HG03045 (cell line): ENCODE measurements at regions not wholly inside any gene's neighbourhood (a gene's known extent, or its start where the extent isn't known, plus 50 kb on each side); places are given as distances from the start of the nearest gene placed in this dataset.

Experiments
- ATAC-seq: cut with Tn5 transposase; IDR thresholded peaks from one replicate; pipeline ENCODE4 v1.9.1; 2021; ENCODE audit warnings: mild to moderate bottlenecking, moderate library complexity; ENCODE audit not compliant: unreplicated experiment

DNA sequence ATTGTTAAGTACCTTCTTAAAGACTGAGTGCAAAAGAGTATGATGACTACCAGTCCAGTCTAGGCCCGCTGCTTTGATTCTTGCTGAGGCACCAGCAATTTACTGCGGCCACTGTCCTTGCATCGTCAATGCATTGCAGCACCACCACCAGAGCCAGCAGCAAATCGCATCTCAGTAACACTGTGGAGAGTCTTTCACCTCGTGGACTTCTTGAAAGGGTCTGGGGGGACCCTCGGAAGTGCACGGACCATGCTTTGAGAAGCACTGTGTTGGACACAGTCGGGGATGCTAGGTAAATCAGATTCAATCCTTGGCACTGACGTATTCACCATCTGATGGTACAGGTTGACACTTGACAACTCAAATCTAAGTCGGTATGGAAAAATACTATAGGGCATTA, 493.6 kb downstream of the RPS24 start:
- ATAC-seq: no peak

DNA sequence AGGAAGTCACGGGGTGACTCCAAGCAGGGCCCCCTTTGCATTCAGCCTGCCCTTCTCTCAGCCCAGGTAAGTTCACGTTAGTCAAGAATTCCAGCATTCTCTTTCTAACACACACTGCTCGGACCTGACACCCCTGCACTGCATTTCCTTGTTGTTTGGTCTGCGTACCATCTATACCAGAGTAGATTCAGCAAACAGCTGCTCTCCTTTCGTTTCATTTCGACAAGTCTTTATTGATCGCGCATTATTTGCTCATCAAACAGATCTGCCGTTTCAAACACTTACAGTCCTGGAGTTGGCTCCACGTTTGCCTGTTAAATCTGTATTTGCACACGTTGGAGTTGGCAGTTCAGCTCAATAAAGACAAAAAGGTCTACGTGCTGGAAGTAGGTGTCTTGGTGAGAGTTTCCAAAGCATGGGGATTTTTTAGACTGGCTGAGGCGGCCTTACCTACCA, 495.1 kb downstream of the RPS24 start:
- no peak for ATAC-seq

DNA sequence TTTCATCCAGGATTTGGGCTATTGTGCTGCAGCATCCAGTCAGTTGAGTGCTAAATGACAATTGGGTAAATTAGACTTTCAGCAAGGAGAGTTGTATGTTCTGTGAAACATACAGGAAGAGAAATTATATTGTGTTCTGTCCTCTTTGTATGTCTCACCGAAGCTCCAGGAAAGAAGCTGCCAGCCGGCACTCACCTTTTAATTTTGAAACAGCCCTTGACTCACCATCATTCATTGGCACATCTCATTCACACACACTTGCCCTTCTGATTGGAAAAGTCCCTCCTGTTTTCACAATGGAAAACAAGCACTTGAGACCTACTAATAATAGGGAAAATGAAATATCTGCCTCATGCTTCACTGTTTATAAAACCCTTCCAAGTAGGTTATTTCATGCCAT, 495.6 kb downstream of the RPS24 start:
- ATAC-seq: no peak

- no peak for ATAC-seq
These were observed 497.4 kb downstream of the RPS24 start for GRCh38 chr10:78531088-78531487.

- no peak for ATAC-seq
These were observed 498.9 kb downstream of the RPS24 start for GRCh38 chr10:78532480-78533042.

DNA sequence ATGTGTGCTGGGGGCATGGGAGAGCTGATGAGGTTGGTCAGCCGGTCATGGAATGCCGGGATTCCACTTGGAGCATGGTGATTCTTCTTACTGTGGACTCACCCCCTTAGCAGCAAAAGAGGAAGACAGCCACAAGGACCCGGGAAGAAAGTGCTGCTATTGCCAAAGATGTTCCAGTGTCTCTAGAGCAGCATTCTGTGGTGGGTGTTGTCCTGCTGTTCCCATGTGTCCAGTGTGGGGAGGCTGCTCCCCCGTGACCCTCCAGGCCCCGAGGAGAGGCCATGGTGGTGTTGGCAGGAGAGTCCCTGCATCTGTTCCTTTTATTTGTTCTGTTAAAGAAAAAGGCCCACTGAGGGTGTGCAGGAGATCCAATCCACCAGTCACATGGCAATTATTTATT, 499.4 kb downstream of the RPS24 start:
- no peak for ATAC-seq

GRCh38 chr10:78533776-78534175, 500.1 kb downstream of the RPS24 start:
- ATAC-seq: no peak

GRCh38 chr10:78535716-78536218, 502.1 kb downstream of the RPS24 start:
- ATAC-seq: no peak

- ATAC-seq: no peak
These were observed 503.4 kb downstream of the RPS24 start for GRCh38 chr10:78537018-78537417.

- ATAC-seq: no peak
These were observed 505.6 kb downstream of the RPS24 start for GRCh38 chr10:78539247-78539766.

DNA sequence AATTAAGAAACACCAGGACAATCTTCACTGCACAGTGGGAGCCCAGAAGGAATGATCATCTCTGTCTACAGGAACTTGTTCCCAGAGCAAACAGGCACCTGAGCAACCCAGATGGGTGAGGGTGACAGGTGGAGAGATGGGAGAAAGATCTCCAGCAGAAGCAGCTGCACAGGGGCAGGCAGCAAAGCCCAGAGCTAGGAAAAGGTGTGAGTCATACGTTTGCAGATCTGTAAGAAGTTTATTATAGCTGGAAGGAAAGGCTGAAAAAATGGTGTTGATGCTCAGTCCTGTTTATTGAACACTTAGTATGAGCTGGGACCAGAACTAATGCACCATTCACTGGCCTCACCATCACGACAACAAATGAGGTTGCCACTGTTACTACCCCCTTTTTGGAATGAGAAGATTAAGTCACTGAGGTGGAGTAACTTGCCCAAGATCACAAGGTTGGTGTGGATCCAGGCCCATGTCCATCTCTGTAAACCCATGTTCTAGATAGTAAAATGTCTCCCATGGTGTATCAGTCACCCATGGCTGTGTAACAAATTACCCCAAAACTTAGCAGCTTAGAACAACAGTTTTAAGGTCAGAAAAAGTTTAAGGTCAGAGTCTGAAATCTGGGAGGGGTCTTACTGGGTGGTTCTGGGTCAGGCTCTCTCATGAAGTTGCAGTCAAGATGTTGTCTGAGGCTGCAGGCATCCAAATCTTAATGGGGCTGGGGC, 506.9 kb downstream of the RPS24 start:
- no peak for ATAC-seq

DNA sequence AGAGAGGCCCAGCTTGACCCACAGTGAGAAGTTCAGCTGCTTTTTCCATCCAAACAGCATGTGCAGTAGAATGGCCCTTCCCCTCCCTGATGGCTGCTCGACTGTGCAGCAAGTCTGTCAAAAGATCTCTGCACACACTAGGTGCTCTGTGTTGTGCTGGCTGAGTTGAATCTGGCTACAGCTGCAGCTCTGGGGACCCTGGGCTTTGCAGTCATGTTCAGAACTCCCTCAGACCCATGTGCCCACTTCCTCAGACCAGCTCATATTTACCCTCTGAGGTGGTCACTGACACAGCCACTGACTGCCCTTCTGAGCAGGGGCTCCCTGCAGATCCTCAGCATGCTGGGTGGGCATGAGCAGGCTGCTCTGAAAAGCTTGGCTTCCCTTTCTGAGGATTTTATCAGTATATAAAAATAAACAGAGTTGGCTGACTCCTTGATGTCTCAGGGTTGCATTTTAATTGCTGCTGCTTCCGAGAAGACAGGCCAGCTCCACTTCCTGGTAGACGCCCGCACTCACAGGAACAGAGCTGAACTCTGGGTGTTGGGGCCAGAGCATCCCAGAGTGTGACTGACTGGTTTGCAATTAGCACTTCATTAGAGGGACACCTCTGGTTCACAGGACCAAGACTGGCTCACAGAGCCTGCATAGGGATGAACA, 507.9 kb downstream of the RPS24 start:
- ATAC-seq: no peak

DNA sequence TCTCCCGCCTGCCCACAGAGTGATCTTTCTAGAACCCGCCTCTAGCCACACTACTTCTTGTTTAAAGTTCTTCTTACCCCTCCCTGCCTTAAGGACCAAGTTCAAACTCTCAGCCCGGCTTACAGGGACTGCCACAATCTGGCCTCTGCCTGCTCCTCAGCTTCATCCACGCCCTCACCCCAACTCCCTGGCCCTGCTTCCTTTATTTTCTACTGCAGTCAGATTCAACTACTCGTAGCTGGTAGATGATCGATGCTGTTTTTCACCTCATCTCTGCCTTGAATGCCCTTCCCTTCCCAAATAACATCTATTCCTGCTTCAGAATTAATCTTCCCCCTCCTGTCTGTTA, 508.5 kb downstream of the RPS24 start:
- no peak for ATAC-seq

DNA sequence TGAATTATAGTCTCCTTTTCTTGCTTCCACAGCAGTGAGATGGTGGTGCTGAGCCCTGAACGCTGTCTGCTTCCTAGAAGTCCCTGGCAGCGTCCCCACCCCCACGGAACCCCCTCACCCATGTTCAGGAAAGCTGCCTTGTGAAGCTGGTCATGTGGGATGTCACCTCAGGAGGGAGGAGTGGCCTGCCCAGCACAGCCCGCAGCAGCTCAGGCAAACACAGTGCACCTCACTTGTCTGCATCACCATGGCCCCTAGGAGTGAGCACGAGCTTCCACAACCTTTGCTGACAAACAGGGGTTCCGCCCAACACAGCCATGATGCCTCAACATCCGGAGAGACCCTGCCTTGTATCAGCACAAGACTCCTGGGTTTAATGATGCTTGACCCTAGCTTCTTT, 508.9 kb downstream of the RPS24 start:
- no peak for ATAC-seq

GRCh38 chr10:78543031-78543748, 509.5 kb downstream of the RPS24 start:
- ATAC-seq: no peak

DNA sequence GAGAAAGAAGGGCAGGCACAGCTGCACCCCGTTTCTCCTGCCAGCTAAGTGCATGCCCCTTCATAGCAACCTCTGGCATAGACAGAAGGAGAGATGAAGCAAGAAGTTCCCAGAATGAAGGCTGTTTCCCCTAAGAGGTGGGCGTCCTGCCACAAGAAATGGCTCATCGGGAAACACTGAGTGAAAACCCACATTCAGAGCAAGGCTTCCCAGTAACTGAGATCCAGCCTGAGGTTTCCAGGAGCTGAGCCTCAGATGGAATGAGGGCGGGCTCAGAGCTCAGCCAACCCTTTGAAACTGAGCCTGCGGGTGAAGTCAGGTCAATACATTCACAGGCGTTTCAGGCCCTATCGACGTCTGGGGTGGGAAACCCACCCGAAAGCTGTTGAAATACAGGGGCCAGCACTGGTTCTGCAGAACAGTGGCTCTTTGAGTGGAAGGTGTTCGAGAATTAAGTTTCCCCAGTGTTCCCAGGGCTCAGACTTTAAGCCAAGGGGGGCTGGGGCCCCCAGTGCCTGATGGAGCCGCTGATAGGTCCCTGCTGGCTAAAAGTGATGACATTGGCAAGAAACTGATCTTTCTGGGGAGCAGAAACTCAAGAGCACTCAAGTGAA, 510.2 kb downstream of the RPS24 start:
- no peak for ATAC-seq

- no peak for ATAC-seq
These were observed 510.9 kb downstream of the RPS24 start for GRCh38 chr10:78544423-78545090.

GRCh38 chr10:78545756-78546155, 512.1 kb downstream of the RPS24 start:
- ATAC-seq: no peak

DNA sequence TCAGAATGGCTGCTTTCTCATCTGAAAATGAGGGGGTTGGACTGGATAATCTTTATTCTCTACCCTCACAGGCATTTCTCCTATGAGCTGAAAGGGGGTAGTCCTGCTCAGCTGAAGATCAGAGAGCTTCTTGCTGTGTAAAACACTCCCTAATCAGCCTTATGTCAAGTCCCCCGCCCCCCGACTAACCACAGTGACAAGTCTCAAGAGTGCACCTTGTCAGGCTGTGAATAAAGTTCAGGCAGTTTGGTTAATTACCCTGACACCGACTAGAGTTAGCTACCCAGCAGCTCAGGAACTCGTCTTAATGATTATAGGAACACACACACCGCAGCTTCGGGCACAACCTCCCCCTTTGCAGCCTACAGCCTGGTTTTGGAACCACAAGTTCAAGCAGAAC, 513.7 kb downstream of the RPS24 start:
- ATAC-seq: no peak

- no peak for ATAC-seq
These were observed 514.2 kb downstream of the RPS24 start for GRCh38 chr10:78547905-78548304.
